ENCODE measurements at regions not wholly inside any gene's neighbourhood (a gene's known extent, or its start where the extent isn't known, plus 50 kb on each side); places are given as distances from the start of the nearest gene placed in this dataset.

DNA sequence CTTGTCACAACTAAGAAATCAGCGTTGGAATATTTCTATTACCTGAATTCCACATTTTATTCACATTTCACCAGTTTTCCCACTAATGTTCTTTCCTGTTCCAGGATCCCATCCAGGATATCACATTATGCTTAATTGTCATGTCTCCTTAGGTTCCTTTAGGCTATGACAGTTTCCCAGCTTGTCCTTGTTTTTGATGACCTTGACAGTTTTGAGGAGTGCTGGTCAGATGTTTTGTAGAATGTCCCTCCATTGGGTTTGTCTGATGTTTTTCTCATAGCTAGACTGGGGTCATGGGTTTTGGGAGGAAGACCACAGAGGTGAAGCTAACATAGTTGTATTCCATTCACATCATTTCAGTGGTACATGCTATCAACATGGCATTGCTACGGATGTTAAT, 80.8 kb upstream of the HEPHL1 start:
- TF ChIP-seq, protein P1, sequence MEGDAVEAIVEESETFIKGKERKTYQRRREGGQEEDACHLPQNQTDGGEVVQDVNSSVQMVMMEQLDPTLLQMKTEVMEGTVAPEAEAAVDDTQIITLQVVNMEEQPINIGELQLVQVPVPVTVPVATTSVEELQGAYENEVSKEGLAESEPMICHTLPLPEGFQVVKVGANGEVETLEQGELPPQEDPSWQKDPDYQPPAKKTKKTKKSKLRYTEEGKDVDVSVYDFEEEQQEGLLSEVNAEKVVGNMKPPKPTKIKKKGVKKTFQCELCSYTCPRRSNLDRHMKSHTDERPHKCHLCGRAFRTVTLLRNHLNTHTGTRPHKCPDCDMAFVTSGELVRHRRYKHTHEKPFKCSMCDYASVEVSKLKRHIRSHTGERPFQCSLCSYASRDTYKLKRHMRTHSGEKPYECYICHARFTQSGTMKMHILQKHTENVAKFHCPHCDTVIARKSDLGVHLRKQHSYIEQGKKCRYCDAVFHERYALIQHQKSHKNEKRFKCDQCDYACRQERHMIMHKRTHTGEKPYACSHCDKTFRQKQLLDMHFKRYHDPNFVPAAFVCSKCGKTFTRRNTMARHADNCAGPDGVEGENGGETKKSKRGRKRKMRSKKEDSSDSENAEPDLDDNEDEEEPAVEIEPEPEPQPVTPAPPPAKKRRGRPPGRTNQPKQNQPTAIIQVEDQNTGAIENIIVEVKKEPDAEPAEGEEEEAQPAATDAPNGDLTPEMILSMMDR (conservative IDR thresholded peaks at IDR 0.05; ENCODE audit: low read length) = no peak
- TF ChIP-seq EZH2phosphoT487 (IDR thresholded peaks at IDR 0.05; ENCODE audit: borderline replicate concordance, low read depth, low read length) = no peak

Data from OCI-LY7 (cell line).